ENCODE measurements at regions not wholly inside any gene's neighbourhood (a gene's known extent, or its start where the extent isn't known, plus 50 kb on each side); places are given as distances from the start of the nearest gene placed in this dataset.

DNA sequence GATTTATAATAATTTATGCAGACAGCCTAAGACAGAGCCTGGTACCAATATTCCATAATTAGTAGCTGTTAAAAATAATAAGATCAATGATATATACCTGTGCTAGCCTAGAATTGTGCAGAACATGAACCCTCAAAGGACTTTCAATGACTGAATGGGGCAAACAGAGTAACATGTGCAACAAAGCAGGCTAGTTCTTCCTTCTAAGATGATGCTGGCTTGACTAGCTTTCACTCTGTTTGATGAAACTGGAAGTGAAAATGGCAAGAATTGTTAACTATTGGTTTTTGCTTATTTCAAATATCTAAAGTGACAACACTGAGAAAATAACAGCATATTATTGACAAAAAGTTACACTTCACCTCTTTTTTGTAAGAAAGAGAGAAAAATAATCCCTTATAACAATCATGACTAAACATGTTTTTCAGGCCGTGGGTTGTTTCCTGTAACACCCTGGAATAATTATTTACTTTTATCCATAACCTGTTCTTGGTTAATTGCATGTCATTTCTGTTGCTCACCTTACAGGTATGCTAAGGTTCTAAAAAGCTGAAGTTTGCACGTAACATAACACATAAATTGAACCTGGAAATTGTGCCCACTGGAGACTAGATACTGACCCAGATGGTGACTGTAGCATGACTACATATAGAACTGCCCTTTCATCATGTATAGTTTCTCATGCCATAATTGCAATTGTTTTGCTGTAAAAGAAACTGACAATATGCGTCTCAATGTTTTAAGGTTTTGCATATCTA is 108.7 kb downstream of the C18orf54 start:
- TF ChIP-seq SIX5 (IDR thresholded peaks at IDR 0.05; ENCODE audit: low read depth, low read length) (no peak), EZH2 (IDR thresholded peaks at IDR 0.05; ENCODE audit: low read depth, low read length, severe bottlenecking) (no peak), YY1 (IDR thresholded peaks at IDR 0.05; ENCODE audit: low read depth, low read length) (no peak), GABPA (IDR thresholded peaks at IDR 0.05; ENCODE audit: borderline replicate concordance, insufficient read depth, low read length) (no peak), RFX5 (IDR thresholded peaks at IDR 0.05; ENCODE audit: borderline replicate concordance, low read depth, low read length) (no peak), POLR2A (IDR thresholded peaks at IDR 0.05; ENCODE audit: control extremely low read depth in 1 of 2, low read depth in 2 of 2, low read length in 2 of 2) (no peak), RBBP5 (IDR thresholded peaks at IDR 0.05; ENCODE audit: borderline replicate concordance, low read depth, low read length) (no peak)
- TF ChIP-seq, protein P1, sequence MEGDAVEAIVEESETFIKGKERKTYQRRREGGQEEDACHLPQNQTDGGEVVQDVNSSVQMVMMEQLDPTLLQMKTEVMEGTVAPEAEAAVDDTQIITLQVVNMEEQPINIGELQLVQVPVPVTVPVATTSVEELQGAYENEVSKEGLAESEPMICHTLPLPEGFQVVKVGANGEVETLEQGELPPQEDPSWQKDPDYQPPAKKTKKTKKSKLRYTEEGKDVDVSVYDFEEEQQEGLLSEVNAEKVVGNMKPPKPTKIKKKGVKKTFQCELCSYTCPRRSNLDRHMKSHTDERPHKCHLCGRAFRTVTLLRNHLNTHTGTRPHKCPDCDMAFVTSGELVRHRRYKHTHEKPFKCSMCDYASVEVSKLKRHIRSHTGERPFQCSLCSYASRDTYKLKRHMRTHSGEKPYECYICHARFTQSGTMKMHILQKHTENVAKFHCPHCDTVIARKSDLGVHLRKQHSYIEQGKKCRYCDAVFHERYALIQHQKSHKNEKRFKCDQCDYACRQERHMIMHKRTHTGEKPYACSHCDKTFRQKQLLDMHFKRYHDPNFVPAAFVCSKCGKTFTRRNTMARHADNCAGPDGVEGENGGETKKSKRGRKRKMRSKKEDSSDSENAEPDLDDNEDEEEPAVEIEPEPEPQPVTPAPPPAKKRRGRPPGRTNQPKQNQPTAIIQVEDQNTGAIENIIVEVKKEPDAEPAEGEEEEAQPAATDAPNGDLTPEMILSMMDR (IDR thresholded peaks at IDR 0.05; ENCODE audit: control extremely low read depth in 1 of 3, insufficient read depth in 1 of 3, low read depth in 1 of 3, low read length in 3 of 3), result no peak
- TF ChIP-seq, protein P2, sequence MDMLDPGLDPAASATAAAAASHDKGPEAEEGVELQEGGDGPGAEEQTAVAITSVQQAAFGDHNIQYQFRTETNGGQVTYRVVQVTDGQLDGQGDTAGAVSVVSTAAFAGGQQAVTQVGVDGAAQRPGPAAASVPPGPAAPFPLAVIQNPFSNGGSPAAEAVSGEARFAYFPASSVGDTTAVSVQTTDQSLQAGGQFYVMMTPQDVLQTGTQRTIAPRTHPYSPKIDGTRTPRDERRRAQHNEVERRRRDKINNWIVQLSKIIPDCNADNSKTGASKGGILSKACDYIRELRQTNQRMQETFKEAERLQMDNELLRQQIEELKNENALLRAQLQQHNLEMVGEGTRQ (IDR thresholded peaks at IDR 0.05; ENCODE audit: low read length), result no peak
